ENCODE measurements at regions not wholly inside any gene's neighbourhood (a gene's known extent, or its start where the extent isn't known, plus 50 kb on each side); places are given as distances from the start of the nearest gene placed in this dataset.
A peak's percentile ranks its signal among the peaks of the same experiment; 100 is the strongest.

- Histone ChIP-seq H3K27ac (ENCODE audit: low read length) (no peak overlapping the region), H3K4me3 (ENCODE audit: low read length) (no peak overlapping the region), H3K27me3 (ENCODE audit: control insufficient read depth, insufficient read depth) (no peaks in the 10 kb centered on the region), H3K9me3 (ENCODE audit: control insufficient read depth, low read length) (no peaks in the 10 kb centered on the region), H3K4me1 (ENCODE audit: control insufficient read depth, insufficient read depth, low read length) (no peaks in the 10 kb centered on the region)
- DNase-seq (no peak), ATAC-seq (no peak)
- 70% methylated on average over 3 of the region's 3 CpGs for WGBS
- intact Hi-C loops (cut with DNase I) = no loop called here
Observed at GRCh38 chr2:53463806-53464726, 303.5 kb upstream of the CHAC2 start.

GRCh38 chr2:53460937-53461336, 306.7 kb upstream of the CHAC2 start:
- 88% methylated on average over 6 of the region's 6 CpGs for WGBS
- no peak overlapping the region for H3K4me3 ChIP-seq (ENCODE audit: low read length)

GRCh38 chr2:53460347-53460746, 307.3 kb upstream of the CHAC2 start:
- intact Hi-C loops (cut with DNase I) = no loop called here
- Histone ChIP-seq H3K9me3 (ENCODE audit: control insufficient read depth, low read length) (no peaks in the 10 kb centered on the region), H3K4me3 (ENCODE audit: low read length) (no peak overlapping the region), H3K4me1 (ENCODE audit: control insufficient read depth, insufficient read depth, low read length) (no peaks in the 10 kb centered on the region), H3K27ac (ENCODE audit: low read length) (no peak overlapping the region), H3K27me3 (ENCODE audit: control insufficient read depth, insufficient read depth) (no peaks in the 10 kb centered on the region)
- WGBS = 43% methylated on average over 1 of the region's 1 CpG
- DNase-seq (peak in 1 of 3 donors; percentile 10), ATAC-seq (no peak)

More at GRCh38 chr2:53460937-53461336, 306.7 kb upstream of the CHAC2 start:
- no peaks in the 10 kb centered on the region for H3K27me3 ChIP-seq (ENCODE audit: control insufficient read depth, insufficient read depth)
- ATAC-seq = no peak
- no peak for DNase-seq
- no peaks in the 10 kb centered on the region for H3K9me3 ChIP-seq (ENCODE audit: control insufficient read depth, low read length)
- intact Hi-C loops (cut with DNase I) = no loop called here
- no peak overlapping the region for H3K27ac ChIP-seq (ENCODE audit: low read length)
- no peaks in the 10 kb centered on the region for H3K4me1 ChIP-seq (ENCODE audit: control insufficient read depth, insufficient read depth, low read length)

GRCh38 chr2:53455094-53455493, 312.5 kb upstream of the CHAC2 start:
- no peak overlapping the region for H3K4me3 ChIP-seq (ENCODE audit: low read length)
- no peaks in the 10 kb centered on the region for H3K9me3 ChIP-seq (ENCODE audit: control insufficient read depth, low read length)
- H3K27ac ChIP-seq (ENCODE audit: low read length) = no peak overlapping the region
- ATAC-seq (no peak), DNase-seq (no peak)
- 73% methylated on average over 6 of the region's 6 CpGs for WGBS
- H3K27me3 ChIP-seq (ENCODE audit: control insufficient read depth, insufficient read depth) = no peaks in the 10 kb centered on the region
- intact Hi-C loops (cut with DNase I) = no loop called here
- no peaks in the 10 kb centered on the region for H3K4me1 ChIP-seq (ENCODE audit: control insufficient read depth, insufficient read depth, low read length)

- H3K4me3 ChIP-seq (ENCODE audit: low read length) = no peak overlapping the region
- H3K27ac ChIP-seq (ENCODE audit: low read length) = no peak overlapping the region
- peak; percentile 55 to 60 for ATAC-seq
- no peaks in the 10 kb centered on the region for H3K27me3 ChIP-seq (ENCODE audit: control insufficient read depth, insufficient read depth)
- intact Hi-C loops (cut with DNase I) = no loop called here
- 39% methylated on average over 8 of the region's 8 CpGs for WGBS
- no peaks in the 10 kb centered on the region for H3K9me3 ChIP-seq (ENCODE audit: control insufficient read depth, low read length)
- DNase-seq = peak; percentile 8 to 57 (median 45)
- H3K4me1 ChIP-seq (ENCODE audit: control insufficient read depth, insufficient read depth, low read length) = no peaks in the 10 kb centered on the region
Observed at GRCh38 chr2:53452957-53453748, 314.5 kb upstream of the CHAC2 start.

GRCh38 chr2:53452400-53452799, 315.2 kb upstream of the CHAC2 start:
- DNase-seq = no peak
- no peaks in the 10 kb centered on the region for H3K9me3 ChIP-seq (ENCODE audit: control insufficient read depth, low read length)
- H3K4me3 ChIP-seq (ENCODE audit: low read length) = no peak overlapping the region
- no peaks in the 10 kb centered on the region for H3K4me1 ChIP-seq (ENCODE audit: control insufficient read depth, insufficient read depth, low read length)
- no peak overlapping the region for H3K27ac ChIP-seq (ENCODE audit: low read length)
- WGBS = 57% methylated on average over 1 of the region's 1 CpG
- intact Hi-C loops (cut with DNase I) = no loop called here
- no peaks in the 10 kb centered on the region for H3K27me3 ChIP-seq (ENCODE audit: control insufficient read depth, insufficient read depth)
- ATAC-seq = no peak

- no peaks in the 10 kb centered on the region for H3K9me3 ChIP-seq (ENCODE audit: control insufficient read depth, low read length)
- no peaks in the 10 kb centered on the region for H3K4me1 ChIP-seq (ENCODE audit: control insufficient read depth, insufficient read depth, low read length)
- 88% methylated on average over 4 of the region's 4 CpGs for WGBS
- no peak overlapping the region for H3K27ac ChIP-seq (ENCODE audit: low read length)
- ATAC-seq (no peak), DNase-seq (no peak)
- intact Hi-C loops (cut with DNase I) = no loop called here
- H3K4me3 ChIP-seq (ENCODE audit: low read length) = no peak overlapping the region
- no peaks in the 10 kb centered on the region for H3K27me3 ChIP-seq (ENCODE audit: control insufficient read depth, insufficient read depth)
Observed at GRCh38 chr2:53450923-53451322, 316.7 kb upstream of the CHAC2 start.

- Histone ChIP-seq H3K4me1 (ENCODE audit: control insufficient read depth, insufficient read depth, low read length) (no peaks in the 10 kb centered on the region), H3K27ac (ENCODE audit: low read length) (no peak overlapping the region), H3K9me3 (ENCODE audit: control insufficient read depth, low read length) (no peaks in the 10 kb centered on the region), H3K27me3 (ENCODE audit: control insufficient read depth, insufficient read depth) (no peaks in the 10 kb centered on the region), H3K4me3 (ENCODE audit: low read length) (no peak overlapping the region)
- ATAC-seq (no peak), DNase-seq (no peak)
- intact Hi-C loops (cut with DNase I) = no loop called here
- WGBS = 72% methylated on average over 1 of the region's 1 CpG
Observed at GRCh38 chr2:53448591-53448990, 319.0 kb upstream of the CHAC2 start.

GRCh38 chr2:53448086-53448485, 319.5 kb upstream of the CHAC2 start:
- WGBS = 89% methylated on average over 5 of the region's 5 CpGs
- ATAC-seq = no peak
- Histone ChIP-seq H3K27ac (ENCODE audit: low read length) (no peak overlapping the region), H3K27me3 (ENCODE audit: control insufficient read depth, insufficient read depth) (no peaks in the 10 kb centered on the region), H3K4me1 (ENCODE audit: control insufficient read depth, insufficient read depth, low read length) (no peaks in the 10 kb centered on the region), H3K4me3 (ENCODE audit: low read length) (no peak overlapping the region), H3K9me3 (ENCODE audit: control insufficient read depth, low read length) (no peaks in the 10 kb centered on the region)
- intact Hi-C loops (cut with DNase I) = no loop called here
- no peak for DNase-seq

- no peak for ATAC-seq
Observed at GRCh38 chr2:53445383-53446070, 322.1 kb upstream of the CHAC2 start.

GRCh38 chr2:53442783-53443182, 324.8 kb upstream of the CHAC2 start:
- WGBS = 70% methylated on average over 4 of the region's 4 CpGs
- H3K4me1 ChIP-seq (ENCODE audit: control insufficient read depth, insufficient read depth, low read length) = peaks cover 2% of the 10 kb centered on the region

More at GRCh38 chr2:53445383-53446070, 322.1 kb upstream of the CHAC2 start:
- intact Hi-C loops (cut with DNase I) = no loop called here
- H3K27ac ChIP-seq (ENCODE audit: low read length) = no peak overlapping the region
- H3K4me1 ChIP-seq (ENCODE audit: control insufficient read depth, insufficient read depth, low read length) = no peaks in the 10 kb centered on the region
- H3K9me3 ChIP-seq (ENCODE audit: control insufficient read depth, low read length) = no peaks in the 10 kb centered on the region
- H3K4me3 ChIP-seq (ENCODE audit: low read length) = no peak overlapping the region
- no peak for DNase-seq
- no peaks in the 10 kb centered on the region for H3K27me3 ChIP-seq (ENCODE audit: control insufficient read depth, insufficient read depth)
- WGBS = 47% methylated on average over 7 of the region's 7 CpGs

More at GRCh38 chr2:53442783-53443182, 324.8 kb upstream of the CHAC2 start:
- Histone ChIP-seq H3K27me3 (ENCODE audit: control insufficient read depth, insufficient read depth) (no peaks in the 10 kb centered on the region), H3K27ac (ENCODE audit: low read length) (no peak overlapping the region), H3K4me3 (ENCODE audit: low read length) (no peak overlapping the region), H3K9me3 (ENCODE audit: control insufficient read depth, low read length) (no peaks in the 10 kb centered on the region)
- ATAC-seq (peak in 1 of 2 donors; percentile 32), DNase-seq (peak in 1 of 3 donors; percentile 57)
- intact Hi-C loops (cut with DNase I) = no loop called here
